ENCODE measurements at regions not wholly inside any gene's neighbourhood (a gene's known extent, or its start where the extent isn't known, plus 50 kb on each side); places are given as distances from the start of the nearest gene placed in this dataset.

DNA sequence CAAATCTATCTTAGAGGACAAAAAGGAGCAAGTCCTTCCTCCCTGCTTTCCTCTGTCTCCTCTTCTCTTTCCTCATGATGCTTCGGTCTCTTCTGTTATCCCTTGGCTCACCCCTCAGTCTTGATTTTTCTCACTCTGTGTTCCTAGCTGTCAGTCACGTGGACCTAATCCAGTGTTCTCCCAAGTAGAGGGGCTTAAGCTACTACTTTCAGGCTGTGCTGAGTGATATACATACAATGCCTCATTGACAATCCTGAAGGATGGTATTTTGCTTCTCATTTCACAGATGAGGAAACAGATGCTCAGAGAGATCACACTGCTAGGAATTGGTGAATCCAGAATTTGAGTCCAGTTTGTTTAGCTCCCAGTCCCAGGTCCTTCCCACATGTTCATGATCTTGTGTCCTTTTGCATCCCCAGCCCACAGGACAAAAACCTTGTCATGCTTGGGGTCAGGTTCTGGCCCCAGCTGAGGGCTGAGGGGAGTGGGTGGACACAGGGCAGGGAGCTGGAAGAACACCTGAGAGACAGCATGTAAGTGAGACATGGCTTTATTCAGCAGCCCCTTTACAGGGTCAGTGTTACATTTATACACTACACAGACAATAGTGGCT is 50.5 kb upstream of the KMT2E start:
- DNase-seq (ENCODE audit: extremely low spot score, unreplicated experiment) = no peak
- H3K27ac Mint-ChIP-seq = peak overlapping the region; percentile 1
- TF ChIP-seq, protein P1, sequence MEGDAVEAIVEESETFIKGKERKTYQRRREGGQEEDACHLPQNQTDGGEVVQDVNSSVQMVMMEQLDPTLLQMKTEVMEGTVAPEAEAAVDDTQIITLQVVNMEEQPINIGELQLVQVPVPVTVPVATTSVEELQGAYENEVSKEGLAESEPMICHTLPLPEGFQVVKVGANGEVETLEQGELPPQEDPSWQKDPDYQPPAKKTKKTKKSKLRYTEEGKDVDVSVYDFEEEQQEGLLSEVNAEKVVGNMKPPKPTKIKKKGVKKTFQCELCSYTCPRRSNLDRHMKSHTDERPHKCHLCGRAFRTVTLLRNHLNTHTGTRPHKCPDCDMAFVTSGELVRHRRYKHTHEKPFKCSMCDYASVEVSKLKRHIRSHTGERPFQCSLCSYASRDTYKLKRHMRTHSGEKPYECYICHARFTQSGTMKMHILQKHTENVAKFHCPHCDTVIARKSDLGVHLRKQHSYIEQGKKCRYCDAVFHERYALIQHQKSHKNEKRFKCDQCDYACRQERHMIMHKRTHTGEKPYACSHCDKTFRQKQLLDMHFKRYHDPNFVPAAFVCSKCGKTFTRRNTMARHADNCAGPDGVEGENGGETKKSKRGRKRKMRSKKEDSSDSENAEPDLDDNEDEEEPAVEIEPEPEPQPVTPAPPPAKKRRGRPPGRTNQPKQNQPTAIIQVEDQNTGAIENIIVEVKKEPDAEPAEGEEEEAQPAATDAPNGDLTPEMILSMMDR (conservative IDR thresholded peaks at IDR 0.05) = no peak
- no peaks in the 10 kb centered on the region for H3K27me3 Mint-ChIP-seq
- H3K4me3 Mint-ChIP-seq = no peak overlapping the region
- no peaks in the 10 kb centered on the region for H3K36me3 Mint-ChIP-seq
- no peaks in the 10 kb centered on the region for H3K9me3 Mint-ChIP-seq
- peaks cover 5% of the 10 kb centered on the region for H3K4me1 Mint-ChIP-seq (ENCODE audit: unreplicated experiment)

DNA sequence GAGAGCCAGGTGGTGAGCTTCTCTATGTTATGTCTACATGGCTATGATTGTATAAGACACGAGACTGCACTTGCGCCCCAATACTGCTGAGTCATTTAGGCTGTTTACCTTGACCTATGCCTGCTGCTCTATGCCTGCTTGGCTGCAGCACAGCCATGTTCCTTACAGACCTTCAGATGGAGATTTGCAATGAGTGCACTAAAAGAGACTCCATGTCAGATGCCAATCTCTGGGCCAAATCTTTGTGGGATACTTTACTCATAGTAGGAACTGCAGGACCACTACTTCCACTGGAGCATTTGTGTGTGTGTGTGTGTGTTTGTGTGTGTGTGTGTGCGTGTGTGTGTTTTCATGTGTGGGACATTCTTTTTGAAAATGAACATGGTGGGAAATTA is 50.0 kb upstream of the KMT2E start:
- no peak overlapping the region for H3K4me3 Mint-ChIP-seq
- no peaks in the 10 kb centered on the region for H3K4me1 Mint-ChIP-seq (ENCODE audit: unreplicated experiment)
- no peak for DNase-seq (ENCODE audit: extremely low spot score, unreplicated experiment)
- H3K27me3 Mint-ChIP-seq = no peaks in the 10 kb centered on the region
- TF ChIP-seq, protein P1 (conservative IDR thresholded peaks at IDR 0.05) = no peak
- no peaks in the 10 kb centered on the region for H3K9me3 Mint-ChIP-seq
- no peak overlapping the region for H3K27ac Mint-ChIP-seq
- no peaks in the 10 kb centered on the region for H3K36me3 Mint-ChIP-seq
